WTC11 (cell line): ENCODE measurements at regions not wholly inside any gene's neighbourhood (a gene's known extent, or its start where the extent isn't known, plus 50 kb on each side); places are given as distances from the start of the nearest gene placed in this dataset.

Experiments used
- ATAC-seq: fragments of 200-7000 bp; cut with Tn5 transposase; 2 replicates; pipeline ENCODE4 v1.10.0; 2021; ENCODE audit warnings: mild to moderate bottlenecking, moderate library complexity
- CTCF ChIA-PET: fragments of 300-600 bp; sonication (Branson Sonifier 250); formaldehyde crosslinking; loops from one replicate; lab custom pipeline; 2021; ENCODE audit warnings: antibody characterized with exemption; lab: Charles Lee
- POLR2A ChIA-PET: fragments of 350-600 bp; sonication (Branson Sonifier 250); formaldehyde crosslinking; loops from one replicate; lab custom pipeline; 2021; ENCODE audit warnings: antibody characterized with exemption; lab: Charles Lee
- DNase-seq: peaks from one replicate; pipeline ENCODE4 v3.0.0; 2021; ENCODE audit warnings: low spot score
- H3K27ac Mint-ChIP-seq: 2 replicates; pipeline ENCODE4 v1.8.0; 2021; ENCODE audit warnings: mixed read lengths
- H3K27me3 Mint-ChIP-seq: 2 replicates; pipeline ENCODE4 v1.8.0; 2021; ENCODE audit warnings: low read depth, mild to moderate bottlenecking, moderate library complexity, mixed read lengths
- H3K36me3 Mint-ChIP-seq: 2 replicates; pipeline ENCODE4 v1.8.0; 2021; ENCODE audit warnings: mixed read lengths
- H3K4me1 Mint-ChIP-seq: 2 replicates; pipeline ENCODE4 v1.8.0; 2022; ENCODE audit warnings: mixed read lengths
- H3K4me3 Mint-ChIP-seq: 2 replicates; pipeline ENCODE4 v1.8.0; 2021; ENCODE audit warnings: mild to moderate bottlenecking, moderate library complexity, mixed read lengths
- H3K9me3 Mint-ChIP-seq: 2 replicates; pipeline ENCODE4 v1.8.0; 2021; ENCODE audit warnings: mixed read lengths
- ELF4 ChIP-seq: sonication (generic); formaldehyde crosslinking; IDR thresholded peaks from 2 replicates; pipeline ENCODE4 v1.8.1; 2022; ENCODE audit warnings: low read depth, mild to moderate bottlenecking, moderate library complexity, missing genetic modification reagents
- FOXJ3 ChIP-seq: sonication (generic); formaldehyde crosslinking; IDR thresholded peaks from 2 replicates; pipeline ENCODE4 v1.9.0; 2021; ENCODE audit warnings: missing genetic modification reagents, mild to moderate bottlenecking, borderline replicate concordance
- GRHL2 ChIP-seq: fragments of 250-450 bp; sonication (Bioruptor Pico); IDR thresholded peaks from 2 replicates; pipeline ENCODE4 v1.8.0; 2022; ENCODE audit warnings: mild to moderate bottlenecking, moderate library complexity; ENCODE audit not compliant: insufficient replicate concordance, severe bottlenecking
- GTF2I ChIP-seq: fragments of 250-450 bp; sonication (Bioruptor Pico); conservative IDR thresholded peaks from 2 replicates; pipeline ENCODE4 v1.4.0; 2021; ENCODE audit warnings: mild to moderate bottlenecking
- HMGA2 ChIP-seq: fragments of 250-450 bp; sonication (Bioruptor Pico); IDR thresholded peaks from 2 replicates; pipeline ENCODE4 v1.4.0; 2021; ENCODE audit warnings: mild to moderate bottlenecking, moderate library complexity
- IRF2 ChIP-seq: sonication (generic); formaldehyde crosslinking; IDR thresholded peaks from 2 replicates; pipeline ENCODE4 v1.8.0; 2022; ENCODE audit warnings: low read depth, missing genetic modification reagents, borderline replicate concordance
- JUN ChIP-seq: sonication (generic); formaldehyde crosslinking; IDR thresholded peaks from 2 replicates; pipeline ENCODE4 v1.8.0; 2023; ENCODE audit warnings: mild to moderate bottlenecking, missing genetic modification reagents
- MXD4 ChIP-seq: fragments of 250-450 bp; sonication (Bioruptor Pico); IDR thresholded peaks from 2 replicates; pipeline ENCODE4 v1.8.0; 2021; ENCODE audit warnings: mild to moderate bottlenecking, moderate library complexity, borderline replicate concordance
- MYBL2 ChIP-seq: sonication (generic); formaldehyde crosslinking; IDR thresholded peaks from 2 replicates; pipeline ENCODE4 v1.8.1; 2023; ENCODE audit warnings: mild to moderate bottlenecking, moderate library complexity, missing genetic modification reagents
- NR3C1 ChIP-seq: sonication (generic); formaldehyde crosslinking; conservative IDR thresholded peaks from 2 replicates; pipeline ENCODE4 v1.8.1; 2023; ENCODE audit warnings: low read depth, mild to moderate bottlenecking, missing genetic modification reagents
- PRRX2 ChIP-seq: fragments of 250-450 bp; sonication (Bioruptor Pico); IDR thresholded peaks from 2 replicates; pipeline ENCODE4 v1.8.0; 2021; ENCODE audit warnings: mild to moderate bottlenecking
- TP53 ChIP-seq: sonication (generic); formaldehyde crosslinking; IDR thresholded peaks from 2 replicates; pipeline ENCODE4 v1.8.1; 2023; ENCODE audit warnings: mild to moderate bottlenecking, missing genetic modification reagents
- ZMAT4 ChIP-seq: fragments of 250-450 bp; sonication (Bioruptor Pico); IDR thresholded peaks from 2 replicates; pipeline ENCODE4 v1.9.0; 2021; ENCODE audit warnings: mild to moderate bottlenecking
- TF ChIP-seq, protein P1 (sequence below): sonication (generic); formaldehyde crosslinking; IDR thresholded peaks from 2 replicates; pipeline ENCODE4 v1.8.0; 2023; ENCODE audit warnings: missing genetic modification reagents
- TF ChIP-seq, protein P2 (sequence below): sonication (generic); formaldehyde crosslinking; IDR thresholded peaks from 2 replicates; pipeline ENCODE4 v1.8.1; 2023; ENCODE audit warnings: mild to moderate bottlenecking, missing genetic modification reagents, moderate library complexity
- TF ChIP-seq, protein P3 (sequence below): sonication (generic); formaldehyde crosslinking; IDR thresholded peaks from 2 replicates; pipeline ENCODE4 v1.8.1; 2023; ENCODE audit warnings: mild to moderate bottlenecking, moderate library complexity, missing genetic modification reagents
- TF ChIP-seq, protein P4 (sequence below): fragments of 250-450 bp; sonication (Bioruptor Pico); IDR thresholded peaks from 2 replicates; pipeline ENCODE4 v1.8.0; 2021; ENCODE audit warnings: mild to moderate bottlenecking
- TF ChIP-seq, protein P5 (sequence below): sonication (generic); formaldehyde crosslinking; IDR thresholded peaks from 2 replicates; pipeline ENCODE4 v1.8.1; 2023; ENCODE audit warnings: mild to moderate bottlenecking, missing genetic modification reagents, moderate library complexity
- TF ChIP-seq, protein P6 (sequence below): sonication (generic); formaldehyde crosslinking; IDR thresholded peaks from 2 replicates; pipeline ENCODE4 v1.8.0; 2022; ENCODE audit warnings: missing genetic modification reagents

GRCh38 chrX:95716841-95717240 lies 967.8 kb upstream of the DIAPH2 start:
- Mint-ChIP-seq H3K27me3 (no peaks in the 10 kb centered on the region), H3K27ac (no peak overlapping the region), H3K4me1 (peaks cover 17% of the 10 kb centered on the region), H3K4me3 (no peak overlapping the region), H3K36me3 (peaks cover 3% of the 10 kb centered on the region; the same call in 1 of the 2 replicates), H3K9me3 (peaks cover 20% of the 10 kb centered on the region)
- ATAC-seq (no peak), DNase-seq (no peak)
- POLR2A ChIA-PET: no interaction called here
- TF ChIP-seq, protein P1, sequence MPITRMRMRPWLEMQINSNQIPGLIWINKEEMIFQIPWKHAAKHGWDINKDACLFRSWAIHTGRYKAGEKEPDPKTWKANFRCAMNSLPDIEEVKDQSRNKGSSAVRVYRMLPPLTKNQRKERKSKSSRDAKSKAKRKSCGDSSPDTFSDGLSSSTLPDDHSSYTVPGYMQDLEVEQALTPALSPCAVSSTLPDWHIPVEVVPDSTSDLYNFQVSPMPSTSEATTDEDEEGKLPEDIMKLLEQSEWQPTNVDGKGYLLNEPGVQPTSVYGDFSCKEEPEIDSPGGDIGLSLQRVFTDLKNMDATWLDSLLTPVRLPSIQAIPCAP (CRISPR knock-in tag): no peak
- TF ChIP-seq, protein P2, sequence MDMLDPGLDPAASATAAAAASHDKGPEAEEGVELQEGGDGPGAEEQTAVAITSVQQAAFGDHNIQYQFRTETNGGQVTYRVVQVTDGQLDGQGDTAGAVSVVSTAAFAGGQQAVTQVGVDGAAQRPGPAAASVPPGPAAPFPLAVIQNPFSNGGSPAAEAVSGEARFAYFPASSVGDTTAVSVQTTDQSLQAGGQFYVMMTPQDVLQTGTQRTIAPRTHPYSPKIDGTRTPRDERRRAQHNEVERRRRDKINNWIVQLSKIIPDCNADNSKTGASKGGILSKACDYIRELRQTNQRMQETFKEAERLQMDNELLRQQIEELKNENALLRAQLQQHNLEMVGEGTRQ (CRISPR knock-in tag): no peak
- TF ChIP-seq IRF2 (CRISPR knock-in tag) (no peak), JUN (CRISPR knock-in tag) (no peak), FOXJ3 (CRISPR knock-in tag) (no peak), MXD4 (CRISPR knock-in tag) (no peak)
- CTCF ChIA-PET: no interaction called here

DNA sequence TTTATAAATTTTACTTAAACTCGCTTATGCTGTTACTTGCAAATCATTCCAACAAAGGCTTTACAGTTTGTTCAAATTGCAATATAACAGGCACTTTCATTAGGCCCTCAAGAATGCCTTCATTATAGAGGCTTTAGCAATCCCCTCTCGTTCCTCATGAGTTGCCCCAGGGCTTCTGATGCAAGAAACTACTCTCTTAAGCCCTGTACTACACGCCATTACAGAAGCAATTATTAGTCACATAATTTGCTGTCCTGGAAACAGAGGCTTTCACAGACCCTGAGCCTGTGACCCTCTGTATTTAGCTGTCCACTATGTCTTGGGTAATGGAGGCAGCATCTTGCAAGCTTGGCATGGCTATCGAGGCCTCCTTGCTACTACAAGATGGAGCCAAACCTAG lies 965.9 kb upstream of the DIAPH2 start:
- POLR2A ChIA-PET: no interaction called here
- Mint-ChIP-seq H3K27ac (no peak overlapping the region), H3K36me3 (no peaks in the 10 kb centered on the region), H3K4me1 (peaks cover 17% of the 10 kb centered on the region), H3K27me3 (no peaks in the 10 kb centered on the region), H3K9me3 (peaks cover 14% of the 10 kb centered on the region; the same call in 1 of the 2 replicates), H3K4me3 (no peak overlapping the region)
- CTCF ChIA-PET: no interaction called here
- DNase-seq (no peak), ATAC-seq (no peak)
- TF ChIP-seq, protein P3, sequence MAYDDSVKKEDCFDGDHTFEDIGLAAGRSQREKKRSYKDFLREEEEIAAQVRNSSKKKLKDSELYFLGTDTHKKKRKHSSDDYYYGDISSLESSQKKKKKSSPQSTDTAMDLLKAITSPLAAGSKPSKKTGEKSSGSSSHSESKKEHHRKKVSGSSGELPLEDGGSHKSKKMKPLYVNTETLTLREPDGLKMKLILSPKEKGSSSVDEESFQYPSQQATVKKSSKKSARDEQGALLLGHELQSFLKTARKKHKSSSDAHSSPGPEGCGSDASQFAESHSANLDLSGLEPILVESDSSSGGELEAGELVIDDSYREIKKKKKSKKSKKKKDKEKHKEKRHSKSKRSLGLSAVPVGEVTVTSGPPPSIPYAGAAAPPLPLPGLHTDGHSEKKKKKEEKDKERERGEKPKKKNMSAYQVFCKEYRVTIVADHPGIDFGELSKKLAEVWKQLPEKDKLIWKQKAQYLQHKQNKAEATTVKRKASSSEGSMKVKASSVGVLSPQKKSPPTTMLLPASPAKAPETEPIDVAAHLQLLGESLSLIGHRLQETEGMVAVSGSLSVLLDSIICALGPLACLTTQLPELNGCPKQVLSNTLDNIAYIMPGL (CRISPR knock-in tag): no peak
- TF ChIP-seq TP53 (CRISPR knock-in tag): no peak
- TF ChIP-seq, protein P4, sequence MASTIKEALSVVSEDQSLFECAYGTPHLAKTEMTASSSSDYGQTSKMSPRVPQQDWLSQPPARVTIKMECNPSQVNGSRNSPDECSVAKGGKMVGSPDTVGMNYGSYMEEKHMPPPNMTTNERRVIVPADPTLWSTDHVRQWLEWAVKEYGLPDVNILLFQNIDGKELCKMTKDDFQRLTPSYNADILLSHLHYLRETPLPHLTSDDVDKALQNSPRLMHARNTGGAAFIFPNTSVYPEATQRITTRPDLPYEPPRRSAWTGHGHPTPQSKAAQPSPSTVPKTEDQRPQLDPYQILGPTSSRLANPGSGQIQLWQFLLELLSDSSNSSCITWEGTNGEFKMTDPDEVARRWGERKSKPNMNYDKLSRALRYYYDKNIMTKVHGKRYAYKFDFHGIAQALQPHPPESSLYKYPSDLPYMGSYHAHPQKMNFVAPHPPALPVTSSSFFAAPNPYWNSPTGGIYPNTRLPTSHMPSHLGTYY (CRISPR knock-in tag): no peak
- TF ChIP-seq, protein P5, sequence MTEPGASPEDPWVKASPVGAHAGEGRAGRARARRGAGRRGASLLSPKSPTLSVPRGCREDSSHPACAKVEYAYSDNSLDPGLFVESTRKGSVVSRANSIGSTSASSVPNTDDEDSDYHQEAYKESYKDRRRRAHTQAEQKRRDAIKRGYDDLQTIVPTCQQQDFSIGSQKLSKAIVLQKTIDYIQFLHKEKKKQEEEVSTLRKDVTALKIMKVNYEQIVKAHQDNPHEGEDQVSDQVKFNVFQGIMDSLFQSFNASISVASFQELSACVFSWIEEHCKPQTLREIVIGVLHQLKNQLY (CRISPR knock-in tag): no peak
- TF ChIP-seq, protein P6, sequence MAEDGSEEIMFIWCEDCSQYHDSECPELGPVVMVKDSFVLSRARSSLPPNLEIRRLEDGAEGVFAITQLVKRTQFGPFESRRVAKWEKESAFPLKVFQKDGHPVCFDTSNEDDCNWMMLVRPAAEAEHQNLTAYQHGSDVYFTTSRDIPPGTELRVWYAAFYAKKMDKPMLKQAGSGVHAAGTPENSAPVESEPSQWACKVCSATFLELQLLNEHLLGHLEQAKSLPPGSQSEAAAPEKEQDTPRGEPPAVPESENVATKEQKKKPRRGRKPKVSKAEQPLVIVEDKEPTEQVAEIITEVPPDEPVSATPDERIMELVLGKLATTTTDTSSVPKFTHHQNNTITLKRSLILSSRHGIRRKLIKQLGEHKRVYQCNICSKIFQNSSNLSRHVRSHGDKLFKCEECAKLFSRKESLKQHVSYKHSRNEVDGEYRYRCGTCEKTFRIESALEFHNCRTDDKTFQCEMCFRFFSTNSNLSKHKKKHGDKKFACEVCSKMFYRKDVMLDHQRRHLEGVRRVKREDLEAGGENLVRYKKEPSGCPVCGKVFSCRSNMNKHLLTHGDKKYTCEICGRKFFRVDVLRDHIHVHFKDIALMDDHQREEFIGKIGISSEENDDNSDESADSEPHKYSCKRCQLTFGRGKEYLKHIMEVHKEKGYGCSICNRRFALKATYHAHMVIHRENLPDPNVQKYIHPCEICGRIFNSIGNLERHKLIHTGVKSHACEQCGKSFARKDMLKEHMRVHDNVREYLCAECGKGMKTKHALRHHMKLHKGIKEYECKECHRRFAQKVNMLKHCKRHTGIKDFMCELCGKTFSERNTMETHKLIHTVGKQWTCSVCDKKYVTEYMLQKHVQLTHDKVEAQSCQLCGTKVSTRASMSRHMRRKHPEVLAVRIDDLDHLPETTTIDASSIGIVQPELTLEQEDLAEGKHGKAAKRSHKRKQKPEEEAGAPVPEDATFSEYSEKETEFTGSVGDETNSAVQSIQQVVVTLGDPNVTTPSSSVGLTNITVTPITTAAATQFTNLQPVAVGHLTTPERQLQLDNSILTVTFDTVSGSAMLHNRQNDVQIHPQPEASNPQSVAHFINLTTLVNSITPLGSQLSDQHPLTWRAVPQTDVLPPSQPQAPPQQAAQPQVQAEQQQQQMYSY: no peak
- no peak for TF ChIP-seq NR3C1
- TF ChIP-seq ELF4: no peak
- TF ChIP-seq GRHL2 (CRISPR knock-in tag): no peak
- no peak for TF ChIP-seq PRRX2 (CRISPR knock-in tag)
- no peak for TF ChIP-seq FOXJ3 (CRISPR knock-in tag)
- TF ChIP-seq ZMAT4: no peak
- TF ChIP-seq MYBL2 (CRISPR knock-in tag): no peak
- TF ChIP-seq GTF2I: no peak
- TF ChIP-seq HMGA2: no peak
